ENCODE measurements at regions not wholly inside any gene's neighbourhood (a gene's known extent, or its start where the extent isn't known, plus 50 kb on each side); places are given as distances from the start of the nearest gene placed in this dataset.

- no peak overlapping the region for H3K27ac ChIP-seq
- ATAC-seq (no peak), DNase-seq (no peak)
- H3K36me3 ChIP-seq: no peaks in the 10 kb centered on the region
- no peaks in the 10 kb centered on the region for H3K27me3 ChIP-seq
- intact Hi-C loops (cut with DNase I): no loop called here
- H3K4me1 ChIP-seq: no peaks in the 10 kb centered on the region
- H3K4me3 ChIP-seq: no peak overlapping the region
- H3K9me3 ChIP-seq: peaks cover 0 to 15% (median 0%) of the 10 kb centered on the region in 12 donors
- TF ChIP-seq CTCF (IDR thresholded peaks at IDR 0.05): no peak
- TF ChIP-seq POLR2A (IDR thresholded peaks at IDR 0.05): no peak
Measured at GRCh38 chr3:181384970-181385369, 326.8 kb upstream of the SOX2 start.

DNA sequence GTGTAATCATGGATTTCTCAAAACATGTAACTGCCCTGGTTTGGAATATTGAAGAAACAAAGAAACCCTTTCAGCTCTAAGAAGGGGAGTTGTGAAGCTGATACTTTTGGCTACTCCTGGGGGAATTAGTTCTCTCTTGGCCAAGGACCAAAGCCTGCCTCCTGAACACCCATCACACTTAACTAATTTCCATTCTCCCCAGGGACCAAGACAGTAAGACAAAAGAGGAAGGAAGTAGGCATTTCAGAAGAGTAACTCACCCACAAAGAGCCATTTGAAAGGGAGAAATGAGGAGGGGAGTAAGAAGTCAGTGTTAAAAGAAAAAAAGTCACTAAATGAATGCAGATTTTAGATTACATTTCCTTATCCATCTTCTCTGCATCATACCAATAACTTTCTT is 328.0 kb upstream of the SOX2 start:
- H3K27ac ChIP-seq: no peak overlapping the region
- DNase-seq (no peak), ATAC-seq (no peak)
- H3K36me3 ChIP-seq: no peaks in the 10 kb centered on the region
- no peak overlapping the region for H3K4me3 ChIP-seq
- no peak for TF ChIP-seq POLR2A (IDR thresholded peaks at IDR 0.05)
- no peak for TF ChIP-seq CTCF (IDR thresholded peaks at IDR 0.05)
- intact Hi-C loops (cut with DNase I): no loop called here
- H3K9me3 ChIP-seq: peaks cover 0 to 11% (median 0%) of the 10 kb centered on the region in 12 donors
- H3K4me1 ChIP-seq: no peaks in the 10 kb centered on the region
- H3K27me3 ChIP-seq: no peaks in the 10 kb centered on the region

GRCh38 chr3:181383201-181383600 is 328.5 kb upstream of the SOX2 start:
- peaks cover 0 to 5% (median 0%) of the 10 kb centered on the region in 12 donors for H3K9me3 ChIP-seq
- no peak for TF ChIP-seq POLR2A (IDR thresholded peaks at IDR 0.05)
- no peak for TF ChIP-seq CTCF (IDR thresholded peaks at IDR 0.05)
- intact Hi-C loops (cut with DNase I): no loop called here
- no peak overlapping the region for H3K4me3 ChIP-seq
- no peaks in the 10 kb centered on the region for H3K4me1 ChIP-seq
- 85 to 88% (median 87%) methylated on average over 7 of the region's 7 CpGs for WGBS, 4 donors
- no peaks in the 10 kb centered on the region for H3K36me3 ChIP-seq
- DNase-seq (no peak), ATAC-seq (no peak)
- no peaks in the 10 kb centered on the region for H3K27me3 ChIP-seq
- no peak overlapping the region for H3K27ac ChIP-seq

- no peaks in the 10 kb centered on the region for H3K4me1 ChIP-seq
- ATAC-seq (no peak), DNase-seq (no peak)
- H3K36me3 ChIP-seq: no peaks in the 10 kb centered on the region
- H3K4me3 ChIP-seq: no peak overlapping the region
- TF ChIP-seq CTCF (IDR thresholded peaks at IDR 0.05) (no peak), POLR2A (IDR thresholded peaks at IDR 0.05) (no peak)
- H3K9me3 ChIP-seq: no peaks in the 10 kb centered on the region
- intact Hi-C loops (cut with DNase I): no loop called here
- H3K27me3 ChIP-seq: no peaks in the 10 kb centered on the region
- no peak overlapping the region for H3K27ac ChIP-seq
- WGBS, 4 donors: 48 to 72% (median 65%) methylated on average over 3 of the region's 3 CpGs
Measured at GRCh38 chr3:181382656-181383055, 329.1 kb upstream of the SOX2 start.

All from heart left ventricle (tissue), 16 donors.